GM23338 (cell line): ENCODE measurements at regions not wholly inside any gene's neighbourhood (a gene's known extent, or its start where the extent isn't known, plus 50 kb on each side); places are given as distances from the start of the nearest gene placed in this dataset.

Experiments
- CREB1 ChIP-seq: fragments of 250-450 bp; sonication (Bioruptor Pico); IDR thresholded peaks from 2 replicates; pipeline ENCODE4 v1.5.0; 2020; ENCODE audit warnings: low read depth, mild to moderate bottlenecking, moderate library complexity
- EZH2 ChIP-seq: fragments of 200-600 bp; sonication (generic); IDR thresholded peaks from one replicate; pipeline ENCODE4 v1.8.0; 2017; ENCODE audit warnings: antibody characterized with exemption, mild to moderate bottlenecking, low read depth; ENCODE audit not compliant: unreplicated experiment
- POLR2AphosphoS5 ChIP-seq: IDR thresholded peaks from 2 replicates; pipeline ENCODE4 v1.6.1; 2016; ENCODE audit warnings: antibody characterized with exemption, low read depth
- REST ChIP-seq: IDR thresholded peaks from one replicate; pipeline ENCODE4 v1.6.1; 2018; ENCODE audit warnings: antibody characterized with exemption; ENCODE audit not compliant: unreplicated experiment
- ZNF114 ChIP-seq: fragments of 250-450 bp; sonication (Bioruptor Pico); IDR thresholded peaks from 2 replicates; pipeline ENCODE4 v1.5.0; 2020; ENCODE audit warnings: mild to moderate bottlenecking, moderate library complexity
- TF ChIP-seq, protein P1 (sequence below): fragments of 250-450 bp; sonication (Bioruptor Pico); IDR thresholded peaks from 2 replicates; pipeline ENCODE4 v1.5.0; 2020; ENCODE audit warnings: mild to moderate bottlenecking, moderate library complexity
- TF ChIP-seq, protein P2 (sequence below): IDR thresholded peaks from 2 replicates; pipeline ENCODE4 v1.6.1; 2016; ENCODE audit warnings: antibody characterized with exemption

- TF ChIP-seq, protein P1, sequence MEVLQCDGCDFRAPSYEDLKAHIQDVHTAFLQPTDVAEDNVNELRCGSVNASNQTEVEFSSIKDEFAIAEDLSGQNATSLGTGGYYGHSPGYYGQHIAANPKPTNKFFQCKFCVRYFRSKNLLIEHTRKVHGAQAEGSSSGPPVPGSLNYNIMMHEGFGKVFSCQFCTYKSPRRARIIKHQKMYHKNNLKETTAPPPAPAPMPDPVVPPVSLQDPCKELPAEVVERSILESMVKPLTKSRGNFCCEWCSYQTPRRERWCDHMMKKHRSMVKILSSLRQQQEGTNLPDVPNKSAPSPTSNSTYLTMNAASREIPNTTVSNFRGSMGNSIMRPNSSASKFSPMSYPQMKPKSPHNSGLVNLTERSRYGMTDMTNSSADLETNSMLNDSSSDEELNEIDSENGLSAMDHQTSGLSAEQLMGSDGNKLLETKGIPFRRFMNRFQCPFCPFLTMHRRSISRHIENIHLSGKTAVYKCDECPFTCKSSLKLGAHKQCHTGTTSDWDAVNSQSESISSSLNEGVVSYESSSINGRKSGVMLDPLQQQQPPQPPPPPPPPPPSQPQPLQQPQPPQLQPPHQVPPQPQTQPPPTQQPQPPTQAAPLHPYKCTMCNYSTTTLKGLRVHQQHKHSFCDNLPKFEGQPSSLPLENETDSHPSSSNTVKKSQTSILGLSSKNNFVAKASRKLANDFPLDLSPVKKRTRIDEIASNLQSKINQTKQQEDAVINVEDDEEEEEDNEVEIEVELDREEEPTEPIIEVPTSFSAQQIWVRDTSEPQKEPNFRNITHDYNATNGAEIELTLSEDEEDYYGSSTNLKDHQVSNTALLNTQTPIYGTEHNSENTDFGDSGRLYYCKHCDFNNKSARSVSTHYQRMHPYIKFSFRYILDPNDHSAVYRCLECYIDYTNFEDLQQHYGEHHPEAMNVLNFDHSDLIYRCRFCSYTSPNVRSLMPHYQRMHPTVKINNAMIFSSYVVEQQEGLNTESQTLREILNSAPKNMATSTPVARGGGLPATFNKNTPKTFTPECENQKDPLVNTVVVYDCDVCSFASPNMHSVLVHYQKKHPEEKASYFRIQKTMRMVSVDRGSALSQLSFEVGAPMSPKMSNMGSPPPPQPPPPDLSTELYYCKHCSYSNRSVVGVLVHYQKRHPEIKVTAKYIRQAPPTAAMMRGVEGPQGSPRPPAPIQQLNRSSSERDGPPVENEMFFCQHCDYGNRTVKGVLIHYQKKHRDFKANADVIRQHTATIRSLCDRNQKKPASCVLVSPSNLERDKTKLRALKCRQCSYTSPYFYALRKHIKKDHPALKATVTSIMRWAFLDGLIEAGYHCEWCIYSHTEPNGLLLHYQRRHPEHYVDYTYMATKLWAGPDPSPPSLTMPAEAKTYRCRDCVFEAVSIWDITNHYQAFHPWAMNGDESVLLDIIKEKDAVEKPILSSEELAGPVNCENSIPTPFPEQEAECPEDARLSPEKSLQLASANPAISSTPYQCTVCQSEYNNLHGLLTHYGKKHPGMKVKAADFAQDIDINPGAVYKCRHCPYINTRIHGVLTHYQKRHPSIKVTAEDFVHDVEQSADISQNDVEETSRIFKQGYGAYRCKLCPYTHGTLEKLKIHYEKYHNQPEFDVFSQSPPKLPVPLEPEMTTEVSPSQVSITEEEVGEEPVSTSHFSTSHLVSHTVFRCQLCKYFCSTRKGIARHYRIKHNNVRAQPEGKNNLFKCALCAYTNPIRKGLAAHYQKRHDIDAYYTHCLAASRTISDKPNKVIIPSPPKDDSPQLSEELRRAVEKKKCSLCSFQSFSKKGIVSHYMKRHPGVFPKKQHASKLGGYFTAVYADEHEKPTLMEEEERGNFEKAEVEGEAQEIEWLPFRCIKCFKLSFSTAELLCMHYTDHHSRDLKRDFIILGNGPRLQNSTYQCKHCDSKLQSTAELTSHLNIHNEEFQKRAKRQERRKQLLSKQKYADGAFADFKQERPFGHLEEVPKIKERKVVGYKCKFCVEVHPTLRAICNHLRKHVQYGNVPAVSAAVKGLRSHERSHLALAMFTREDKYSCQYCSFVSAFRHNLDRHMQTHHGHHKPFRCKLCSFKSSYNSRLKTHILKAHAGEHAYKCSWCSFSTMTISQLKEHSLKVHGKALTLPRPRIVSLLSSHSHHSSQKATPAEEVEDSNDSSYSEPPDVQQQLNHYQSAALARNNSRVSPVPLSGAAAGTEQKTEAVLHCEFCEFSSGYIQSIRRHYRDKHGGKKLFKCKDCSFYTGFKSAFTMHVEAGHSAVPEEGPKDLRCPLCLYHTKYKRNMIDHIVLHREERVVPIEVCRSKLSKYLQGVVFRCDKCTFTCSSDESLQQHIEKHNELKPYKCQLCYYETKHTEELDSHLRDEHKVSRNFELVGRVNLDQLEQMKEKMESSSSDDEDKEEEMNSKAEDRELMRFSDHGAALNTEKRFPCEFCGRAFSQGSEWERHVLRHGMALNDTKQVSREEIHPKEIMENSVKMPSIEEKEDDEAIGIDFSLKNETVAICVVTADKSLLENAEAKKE (CRISPR knock-in tag): no peak
- TF ChIP-seq, protein P2, sequence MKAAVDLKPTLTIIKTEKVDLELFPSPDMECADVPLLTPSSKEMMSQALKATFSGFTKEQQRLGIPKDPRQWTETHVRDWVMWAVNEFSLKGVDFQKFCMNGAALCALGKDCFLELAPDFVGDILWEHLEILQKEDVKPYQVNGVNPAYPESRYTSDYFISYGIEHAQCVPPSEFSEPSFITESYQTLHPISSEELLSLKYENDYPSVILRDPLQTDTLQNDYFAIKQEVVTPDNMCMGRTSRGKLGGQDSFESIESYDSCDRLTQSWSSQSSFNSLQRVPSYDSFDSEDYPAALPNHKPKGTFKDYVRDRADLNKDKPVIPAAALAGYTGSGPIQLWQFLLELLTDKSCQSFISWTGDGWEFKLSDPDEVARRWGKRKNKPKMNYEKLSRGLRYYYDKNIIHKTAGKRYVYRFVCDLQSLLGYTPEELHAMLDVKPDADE: no peak
- TF ChIP-seq ZNF114 (CRISPR knock-in tag): no peak
- no peak for TF ChIP-seq POLR2AphosphoS5
- TF ChIP-seq REST: no peak
- TF ChIP-seq CREB1 (CRISPR knock-in tag): no peak
- no peak for TF ChIP-seq EZH2
Measured at GRCh38 chr4:112927544-112927943, 121.9 kb upstream of the ANK2 start (continued).
